WTC11 (cell line): ENCODE measurements at regions not wholly inside any gene's neighbourhood (a gene's known extent, or its start where the extent isn't known, plus 50 kb on each side); places are given as distances from the start of the nearest gene placed in this dataset.

Experiments
- ATAC-seq: fragments of 200-7000 bp; cut with Tn5 transposase; 2 replicates; pipeline ENCODE4 v1.10.0; 2021; ENCODE audit warnings: mild to moderate bottlenecking, moderate library complexity
- CTCF ChIA-PET: fragments of 300-600 bp; sonication (Branson Sonifier 250); formaldehyde crosslinking; loops from one replicate; lab custom pipeline; 2021; ENCODE audit warnings: antibody characterized with exemption; lab: Charles Lee
- POLR2A ChIA-PET: fragments of 350-600 bp; sonication (Branson Sonifier 250); formaldehyde crosslinking; loops from one replicate; lab custom pipeline; 2021; ENCODE audit warnings: antibody characterized with exemption; lab: Charles Lee
- DNase-seq: peaks from one replicate; pipeline ENCODE4 v3.0.0; 2021; ENCODE audit warnings: low spot score
- H3K27ac Mint-ChIP-seq: 2 replicates; pipeline ENCODE4 v1.8.0; 2021; ENCODE audit warnings: mixed read lengths
- H3K27me3 Mint-ChIP-seq: 2 replicates; pipeline ENCODE4 v1.8.0; 2021; ENCODE audit warnings: low read depth, mild to moderate bottlenecking, moderate library complexity, mixed read lengths
- H3K36me3 Mint-ChIP-seq: 2 replicates; pipeline ENCODE4 v1.8.0; 2021; ENCODE audit warnings: mixed read lengths
- H3K4me1 Mint-ChIP-seq: 2 replicates; pipeline ENCODE4 v1.8.0; 2022; ENCODE audit warnings: mixed read lengths
- H3K4me3 Mint-ChIP-seq: 2 replicates; pipeline ENCODE4 v1.8.0; 2021; ENCODE audit warnings: mild to moderate bottlenecking, moderate library complexity, mixed read lengths
- H3K9me3 Mint-ChIP-seq: 2 replicates; pipeline ENCODE4 v1.8.0; 2021; ENCODE audit warnings: mixed read lengths
- CREM ChIP-seq: sonication (generic); formaldehyde crosslinking; IDR thresholded peaks from 2 replicates; pipeline ENCODE4 v1.8.1; 2022; ENCODE audit warnings: mild to moderate bottlenecking, missing genetic modification reagents, moderate library complexity
- FOXP1 ChIP-seq: sonication (generic); formaldehyde crosslinking; IDR thresholded peaks from 2 replicates; pipeline ENCODE4 v1.8.0; 2022; ENCODE audit warnings: missing genetic modification reagents, mild to moderate bottlenecking, moderate library complexity, borderline replicate concordance
- JAZF1 ChIP-seq: fragments of 250-450 bp; sonication (Bioruptor Pico); IDR thresholded peaks from 2 replicates; pipeline ENCODE4 v1.9.0; 2021; ENCODE audit warnings: moderate library complexity, mild to moderate bottlenecking, inconsistent platforms
- KAT7 ChIP-seq: sonication (generic); formaldehyde crosslinking; IDR thresholded peaks from 2 replicates; pipeline ENCODE4 v1.8.1; 2023; ENCODE audit warnings: missing genetic modification reagents, mild to moderate bottlenecking, borderline replicate concordance
- PRRX2 ChIP-seq: fragments of 250-450 bp; sonication (Bioruptor Pico); IDR thresholded peaks from 2 replicates; pipeline ENCODE4 v1.8.0; 2021; ENCODE audit warnings: mild to moderate bottlenecking
- TEAD1 ChIP-seq: sonication (generic); formaldehyde crosslinking; IDR thresholded peaks from 2 replicates; pipeline ENCODE4 v1.8.0; 2022; ENCODE audit warnings: mild to moderate bottlenecking, missing genetic modification reagents
- ZNF121 ChIP-seq: sonication (generic); formaldehyde crosslinking; IDR thresholded peaks from 2 replicates; pipeline ENCODE4 v1.8.0; 2023; ENCODE audit warnings: missing genetic modification reagents
- ZNF232 ChIP-seq: sonication (generic); formaldehyde crosslinking; IDR thresholded peaks from 2 replicates; pipeline ENCODE4 v1.8.0; 2022; ENCODE audit warnings: mild to moderate bottlenecking, missing genetic modification reagents
- ZNF416 ChIP-seq: fragments of 250-450 bp; sonication (Bioruptor Pico); IDR thresholded peaks from 2 replicates; pipeline ENCODE4 v1.9.0; 2021; ENCODE audit warnings: mild to moderate bottlenecking, inconsistent platforms
- TF ChIP-seq, protein P1 (sequence below): fragments of 250-450 bp; sonication (Bioruptor Pico); IDR thresholded peaks from 2 replicates; pipeline ENCODE4 v1.9.0; 2021; ENCODE audit warnings: mild to moderate bottlenecking
- TF ChIP-seq, protein P2 (sequence below): sonication (generic); formaldehyde crosslinking; IDR thresholded peaks from 2 replicates; pipeline ENCODE4 v1.8.1; 2023; ENCODE audit warnings: mild to moderate bottlenecking, missing genetic modification reagents
- TF ChIP-seq, protein P3 (sequence below): sonication (generic); formaldehyde crosslinking; IDR thresholded peaks from 2 replicates; pipeline ENCODE4 v1.8.0; 2023; ENCODE audit warnings: mild to moderate bottlenecking, missing genetic modification reagents
- TF ChIP-seq, protein P4 (sequence below): fragments of 250-450 bp; sonication (Bioruptor Pico); conservative IDR thresholded peaks from 2 replicates; pipeline ENCODE4 v1.9.0; 2021; ENCODE audit warnings: mild to moderate bottlenecking
- TF ChIP-seq, protein P5 (sequence below): fragments of 250-450 bp; sonication (Bioruptor Pico); IDR thresholded peaks from 2 replicates; pipeline ENCODE4 v1.9.0; 2021; ENCODE audit warnings: mild to moderate bottlenecking, borderline replicate concordance
- TF ChIP-seq, protein P6 (sequence below): fragments of 250-450 bp; sonication (Bioruptor Pico); IDR thresholded peaks from 2 replicates; pipeline ENCODE4 v1.9.0; 2021; ENCODE audit warnings: mild to moderate bottlenecking

DNA sequence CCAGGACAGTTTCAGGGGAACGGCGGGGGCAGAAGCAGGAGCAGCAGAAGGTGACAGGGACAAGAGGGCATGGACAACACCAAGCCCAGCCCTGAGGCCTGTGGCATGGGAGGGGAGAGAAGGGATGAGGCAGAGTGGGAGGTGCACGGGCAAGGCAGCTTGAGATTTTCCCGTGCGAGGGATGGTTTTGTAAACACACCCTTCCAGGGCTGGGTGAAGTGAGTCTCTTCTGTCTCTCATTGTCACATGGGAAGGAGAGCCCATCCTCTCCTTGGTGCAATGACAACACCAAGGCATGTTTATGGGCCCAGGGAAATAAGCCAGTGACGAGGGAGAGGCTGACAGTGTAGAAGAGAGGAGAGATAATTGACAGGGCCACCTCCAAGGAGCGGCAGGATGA is 69.6 kb upstream of the RIOK3 start:
- H3K27me3 Mint-ChIP-seq, result no peaks in the 10 kb centered on the region
- DNase-seq (no peak), ATAC-seq (no peak)
- peaks cover 3% of the 10 kb centered on the region for H3K36me3 Mint-ChIP-seq
- H3K4me1 Mint-ChIP-seq, result no peaks in the 10 kb centered on the region
- TF ChIP-seq, protein P1, sequence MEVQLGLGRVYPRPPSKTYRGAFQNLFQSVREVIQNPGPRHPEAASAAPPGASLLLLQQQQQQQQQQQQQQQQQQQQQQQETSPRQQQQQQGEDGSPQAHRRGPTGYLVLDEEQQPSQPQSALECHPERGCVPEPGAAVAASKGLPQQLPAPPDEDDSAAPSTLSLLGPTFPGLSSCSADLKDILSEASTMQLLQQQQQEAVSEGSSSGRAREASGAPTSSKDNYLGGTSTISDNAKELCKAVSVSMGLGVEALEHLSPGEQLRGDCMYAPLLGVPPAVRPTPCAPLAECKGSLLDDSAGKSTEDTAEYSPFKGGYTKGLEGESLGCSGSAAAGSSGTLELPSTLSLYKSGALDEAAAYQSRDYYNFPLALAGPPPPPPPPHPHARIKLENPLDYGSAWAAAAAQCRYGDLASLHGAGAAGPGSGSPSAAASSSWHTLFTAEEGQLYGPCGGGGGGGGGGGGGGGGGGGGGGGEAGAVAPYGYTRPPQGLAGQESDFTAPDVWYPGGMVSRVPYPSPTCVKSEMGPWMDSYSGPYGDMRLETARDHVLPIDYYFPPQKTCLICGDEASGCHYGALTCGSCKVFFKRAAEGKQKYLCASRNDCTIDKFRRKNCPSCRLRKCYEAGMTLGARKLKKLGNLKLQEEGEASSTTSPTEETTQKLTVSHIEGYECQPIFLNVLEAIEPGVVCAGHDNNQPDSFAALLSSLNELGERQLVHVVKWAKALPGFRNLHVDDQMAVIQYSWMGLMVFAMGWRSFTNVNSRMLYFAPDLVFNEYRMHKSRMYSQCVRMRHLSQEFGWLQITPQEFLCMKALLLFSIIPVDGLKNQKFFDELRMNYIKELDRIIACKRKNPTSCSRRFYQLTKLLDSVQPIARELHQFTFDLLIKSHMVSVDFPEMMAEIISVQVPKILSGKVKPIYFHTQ, result no peak
- TF ChIP-seq, protein P2, sequence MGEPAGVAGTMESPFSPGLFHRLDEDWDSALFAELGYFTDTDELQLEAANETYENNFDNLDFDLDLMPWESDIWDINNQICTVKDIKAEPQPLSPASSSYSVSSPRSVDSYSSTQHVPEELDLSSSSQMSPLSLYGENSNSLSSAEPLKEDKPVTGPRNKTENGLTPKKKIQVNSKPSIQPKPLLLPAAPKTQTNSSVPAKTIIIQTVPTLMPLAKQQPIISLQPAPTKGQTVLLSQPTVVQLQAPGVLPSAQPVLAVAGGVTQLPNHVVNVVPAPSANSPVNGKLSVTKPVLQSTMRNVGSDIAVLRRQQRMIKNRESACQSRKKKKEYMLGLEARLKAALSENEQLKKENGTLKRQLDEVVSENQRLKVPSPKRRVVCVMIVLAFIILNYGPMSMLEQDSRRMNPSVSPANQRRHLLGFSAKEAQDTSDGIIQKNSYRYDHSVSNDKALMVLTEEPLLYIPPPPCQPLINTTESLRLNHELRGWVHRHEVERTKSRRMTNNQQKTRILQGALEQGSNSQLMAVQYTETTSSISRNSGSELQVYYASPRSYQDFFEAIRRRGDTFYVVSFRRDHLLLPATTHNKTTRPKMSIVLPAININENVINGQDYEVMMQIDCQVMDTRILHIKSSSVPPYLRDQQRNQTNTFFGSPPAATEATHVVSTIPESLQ (CRISPR knock-in tag), result no peak
- no peak for TF ChIP-seq ZNF416 (CRISPR knock-in tag)
- TF ChIP-seq TEAD1 (CRISPR knock-in tag), result no peak
- TF ChIP-seq, protein P3, sequence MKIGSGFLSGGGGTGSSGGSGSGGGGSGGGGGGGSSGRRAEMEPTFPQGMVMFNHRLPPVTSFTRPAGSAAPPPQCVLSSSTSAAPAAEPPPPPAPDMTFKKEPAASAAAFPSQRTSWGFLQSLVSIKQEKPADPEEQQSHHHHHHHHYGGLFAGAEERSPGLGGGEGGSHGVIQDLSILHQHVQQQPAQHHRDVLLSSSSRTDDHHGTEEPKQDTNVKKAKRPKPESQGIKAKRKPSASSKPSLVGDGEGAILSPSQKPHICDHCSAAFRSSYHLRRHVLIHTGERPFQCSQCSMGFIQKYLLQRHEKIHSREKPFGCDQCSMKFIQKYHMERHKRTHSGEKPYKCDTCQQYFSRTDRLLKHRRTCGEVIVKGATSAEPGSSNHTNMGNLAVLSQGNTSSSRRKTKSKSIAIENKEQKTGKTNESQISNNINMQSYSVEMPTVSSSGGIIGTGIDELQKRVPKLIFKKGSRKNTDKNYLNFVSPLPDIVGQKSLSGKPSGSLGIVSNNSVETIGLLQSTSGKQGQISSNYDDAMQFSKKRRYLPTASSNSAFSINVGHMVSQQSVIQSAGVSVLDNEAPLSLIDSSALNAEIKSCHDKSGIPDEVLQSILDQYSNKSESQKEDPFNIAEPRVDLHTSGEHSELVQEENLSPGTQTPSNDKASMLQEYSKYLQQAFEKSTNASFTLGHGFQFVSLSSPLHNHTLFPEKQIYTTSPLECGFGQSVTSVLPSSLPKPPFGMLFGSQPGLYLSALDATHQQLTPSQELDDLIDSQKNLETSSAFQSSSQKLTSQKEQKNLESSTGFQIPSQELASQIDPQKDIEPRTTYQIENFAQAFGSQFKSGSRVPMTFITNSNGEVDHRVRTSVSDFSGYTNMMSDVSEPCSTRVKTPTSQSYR, result no peak
- TF ChIP-seq ZNF232 (CRISPR knock-in tag), result no peak
- TF ChIP-seq, protein P4, sequence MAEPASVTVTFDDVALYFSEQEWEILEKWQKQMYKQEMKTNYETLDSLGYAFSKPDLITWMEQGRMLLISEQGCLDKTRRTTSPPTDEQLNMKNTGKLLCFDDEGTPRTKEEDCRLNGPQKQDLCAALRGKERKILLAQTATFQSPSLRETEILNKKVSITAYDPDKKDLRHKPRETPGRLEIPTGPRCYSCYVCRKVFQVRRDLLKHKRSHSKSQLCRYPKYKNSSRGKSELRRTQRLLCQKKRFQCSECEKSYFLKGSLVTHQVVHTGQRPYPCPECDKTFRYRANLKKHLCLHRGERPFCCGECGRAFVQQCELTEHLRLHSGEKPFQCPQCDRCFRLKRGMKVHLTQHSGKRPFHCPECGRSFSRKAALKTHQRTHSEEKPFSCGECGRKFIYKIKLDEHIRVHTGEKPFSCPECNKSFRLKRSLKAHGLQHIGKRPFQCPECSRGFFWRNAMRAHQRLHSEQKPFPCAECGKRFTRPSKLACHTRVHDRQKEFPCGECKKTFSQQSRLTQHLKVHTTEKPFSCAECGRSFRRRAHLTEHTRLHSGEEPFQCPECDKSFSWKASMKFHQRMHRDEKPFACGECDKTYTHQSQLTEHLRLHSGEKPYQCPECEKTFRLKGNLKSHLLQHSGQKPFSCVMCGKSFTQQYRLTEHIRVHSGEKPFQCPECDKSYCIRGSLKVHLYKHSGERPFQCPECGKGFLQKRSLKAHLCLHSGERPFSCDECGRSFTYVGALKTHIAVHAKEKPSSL, result no peak
- TF ChIP-seq, protein P5, sequence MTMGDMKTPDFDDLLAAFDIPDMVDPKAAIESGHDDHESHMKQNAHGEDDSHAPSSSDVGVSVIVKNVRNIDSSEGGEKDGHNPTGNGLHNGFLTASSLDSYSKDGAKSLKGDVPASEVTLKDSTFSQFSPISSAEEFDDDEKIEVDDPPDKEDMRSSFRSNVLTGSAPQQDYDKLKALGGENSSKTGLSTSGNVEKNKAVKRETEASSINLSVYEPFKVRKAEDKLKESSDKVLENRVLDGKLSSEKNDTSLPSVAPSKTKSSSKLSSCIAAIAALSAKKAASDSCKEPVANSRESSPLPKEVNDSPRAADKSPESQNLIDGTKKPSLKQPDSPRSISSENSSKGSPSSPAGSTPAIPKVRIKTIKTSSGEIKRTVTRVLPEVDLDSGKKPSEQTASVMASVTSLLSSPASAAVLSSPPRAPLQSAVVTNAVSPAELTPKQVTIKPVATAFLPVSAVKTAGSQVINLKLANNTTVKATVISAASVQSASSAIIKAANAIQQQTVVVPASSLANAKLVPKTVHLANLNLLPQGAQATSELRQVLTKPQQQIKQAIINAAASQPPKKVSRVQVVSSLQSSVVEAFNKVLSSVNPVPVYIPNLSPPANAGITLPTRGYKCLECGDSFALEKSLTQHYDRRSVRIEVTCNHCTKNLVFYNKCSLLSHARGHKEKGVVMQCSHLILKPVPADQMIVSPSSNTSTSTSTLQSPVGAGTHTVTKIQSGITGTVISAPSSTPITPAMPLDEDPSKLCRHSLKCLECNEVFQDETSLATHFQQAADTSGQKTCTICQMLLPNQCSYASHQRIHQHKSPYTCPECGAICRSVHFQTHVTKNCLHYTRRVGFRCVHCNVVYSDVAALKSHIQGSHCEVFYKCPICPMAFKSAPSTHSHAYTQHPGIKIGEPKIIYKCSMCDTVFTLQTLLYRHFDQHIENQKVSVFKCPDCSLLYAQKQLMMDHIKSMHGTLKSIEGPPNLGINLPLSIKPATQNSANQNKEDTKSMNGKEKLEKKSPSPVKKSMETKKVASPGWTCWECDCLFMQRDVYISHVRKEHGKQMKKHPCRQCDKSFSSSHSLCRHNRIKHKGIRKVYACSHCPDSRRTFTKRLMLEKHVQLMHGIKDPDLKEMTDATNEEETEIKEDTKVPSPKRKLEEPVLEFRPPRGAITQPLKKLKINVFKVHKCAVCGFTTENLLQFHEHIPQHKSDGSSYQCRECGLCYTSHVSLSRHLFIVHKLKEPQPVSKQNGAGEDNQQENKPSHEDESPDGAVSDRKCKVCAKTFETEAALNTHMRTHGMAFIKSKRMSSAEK (CRISPR knock-in tag), result no peak
- TF ChIP-seq KAT7, result no peak
- TF ChIP-seq PRRX2 (CRISPR knock-in tag), result no peak
- no peak for TF ChIP-seq FOXP1 (CRISPR knock-in tag)
- TF ChIP-seq, protein P6, sequence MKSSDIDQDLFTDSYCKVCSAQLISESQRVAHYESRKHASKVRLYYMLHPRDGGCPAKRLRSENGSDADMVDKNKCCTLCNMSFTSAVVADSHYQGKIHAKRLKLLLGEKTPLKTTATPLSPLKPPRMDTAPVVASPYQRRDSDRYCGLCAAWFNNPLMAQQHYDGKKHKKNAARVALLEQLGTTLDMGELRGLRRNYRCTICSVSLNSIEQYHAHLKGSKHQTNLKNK (CRISPR knock-in tag), result no peak
- no peak for TF ChIP-seq CREM (CRISPR knock-in tag)
- TF ChIP-seq JAZF1 (CRISPR knock-in tag), result no peak
- TF ChIP-seq ZNF121 (CRISPR knock-in tag), result no peak
- TF ChIP-seq, all 79 proteins: peak for 0
- H3K9me3 Mint-ChIP-seq, result no peaks in the 10 kb centered on the region
- ChIA-PET CTCF (no interaction called here), POLR2A (no interaction called here)
- 0 out of 2 replicates have a peak overlapping the region, but pooled peaks have one; percentile 28 for H3K27ac Mint-ChIP-seq
- no peak overlapping the region for H3K4me3 Mint-ChIP-seq
